HEK293 (cell line): ENCODE measurements at regions not wholly inside any gene's neighbourhood (a gene's known extent, or its start where the extent isn't known, plus 50 kb on each side); places are given as distances from the start of the nearest gene placed in this dataset.

ENCODE experiments used
- KLF1 ChIP-seq: fragments of 450-650 bp; formaldehyde crosslinking; IDR thresholded peaks from 2 replicates; pipeline ENCODE4 v1.5.1; 2016; ENCODE audit warnings: missing biosample characterization, missing genetic modification characterization
- KLF10 ChIP-seq: fragments of 450-650 bp; IDR thresholded peaks from 2 replicates; pipeline ENCODE4 v1.5.1; 2018; ENCODE audit warnings: missing biosample characterization, mild to moderate bottlenecking, missing genetic modification characterization
- ZNF146 ChIP-seq: fragments of 450-650 bp; formaldehyde crosslinking; IDR thresholded peaks from 2 replicates; pipeline ENCODE4 v1.5.1; 2016; ENCODE audit warnings: missing biosample characterization, missing genetic modification characterization
- TF ChIP-seq, protein P1 (sequence below): fragments of 450-650 bp; formaldehyde crosslinking; IDR thresholded peaks from 2 replicates; pipeline ENCODE4 v1.5.1; 2016; ENCODE audit warnings: missing biosample characterization, missing genetic modification characterization, borderline replicate concordance

DNA sequence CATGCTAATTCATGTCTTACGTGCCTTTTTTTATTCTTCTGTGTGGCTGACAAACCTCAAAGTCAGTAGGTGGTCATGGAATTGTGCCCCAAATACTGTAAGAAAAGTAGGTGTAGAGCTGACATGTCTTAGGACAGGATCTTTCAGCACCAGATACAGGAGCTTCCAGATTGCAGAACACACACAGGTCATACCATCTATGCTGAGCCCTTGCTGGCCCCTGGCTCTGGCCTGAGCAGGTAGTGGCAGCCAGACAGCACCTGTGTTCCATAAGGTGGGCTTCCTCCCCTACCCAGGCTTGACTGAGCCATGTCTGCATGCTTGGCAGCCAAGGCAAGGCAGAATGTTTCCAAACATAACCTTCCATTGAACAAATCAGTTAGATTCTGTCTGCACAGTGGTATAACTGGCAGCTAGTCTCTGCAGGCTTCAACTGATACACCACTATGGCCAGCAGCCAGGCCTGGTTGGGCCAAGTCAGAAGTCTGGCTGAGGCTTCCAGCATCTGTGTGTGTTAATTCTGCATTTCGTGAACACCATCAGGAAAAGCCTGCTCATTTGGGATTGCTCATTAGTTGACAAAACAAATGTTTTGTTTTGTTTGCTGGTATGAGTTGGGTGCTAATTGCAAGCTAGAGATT lies 366.5 kb downstream of the FOXA2 start:
- TF ChIP-seq ZNF146 (tag by site-specific recombination) = no peak
- TF ChIP-seq KLF1 (tag by site-specific recombination) = no peak
- TF ChIP-seq, protein P1, sequence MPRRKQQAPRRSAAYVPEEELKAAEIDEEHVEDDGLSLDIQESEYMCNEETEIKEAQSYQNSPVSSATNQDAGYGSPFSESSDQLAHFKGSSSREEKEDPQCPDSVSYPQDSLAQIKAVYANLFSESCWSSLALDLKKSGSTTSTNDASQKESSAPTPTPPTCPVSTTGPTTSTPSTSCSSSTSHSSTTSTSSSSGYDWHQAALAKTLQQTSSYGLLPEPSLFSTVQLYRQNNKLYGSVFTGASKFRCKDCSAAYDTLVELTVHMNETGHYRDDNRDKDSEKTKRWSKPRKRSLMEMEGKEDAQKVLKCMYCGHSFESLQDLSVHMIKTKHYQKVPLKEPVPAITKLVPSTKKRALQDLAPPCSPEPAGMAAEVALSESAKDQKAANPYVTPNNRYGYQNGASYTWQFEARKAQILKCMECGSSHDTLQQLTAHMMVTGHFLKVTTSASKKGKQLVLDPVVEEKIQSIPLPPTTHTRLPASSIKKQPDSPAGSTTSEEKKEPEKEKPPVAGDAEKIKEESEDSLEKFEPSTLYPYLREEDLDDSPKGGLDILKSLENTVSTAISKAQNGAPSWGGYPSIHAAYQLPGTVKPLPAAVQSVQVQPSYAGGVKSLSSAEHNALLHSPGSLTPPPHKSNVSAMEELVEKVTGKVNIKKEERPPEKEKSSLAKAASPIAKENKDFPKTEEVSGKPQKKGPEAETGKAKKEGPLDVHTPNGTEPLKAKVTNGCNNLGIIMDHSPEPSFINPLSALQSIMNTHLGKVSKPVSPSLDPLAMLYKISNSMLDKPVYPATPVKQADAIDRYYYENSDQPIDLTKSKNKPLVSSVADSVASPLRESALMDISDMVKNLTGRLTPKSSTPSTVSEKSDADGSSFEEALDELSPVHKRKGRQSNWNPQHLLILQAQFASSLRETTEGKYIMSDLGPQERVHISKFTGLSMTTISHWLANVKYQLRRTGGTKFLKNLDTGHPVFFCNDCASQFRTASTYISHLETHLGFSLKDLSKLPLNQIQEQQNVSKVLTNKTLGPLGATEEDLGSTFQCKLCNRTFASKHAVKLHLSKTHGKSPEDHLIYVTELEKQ (tag by site-specific recombination) = no peak
- no peak for TF ChIP-seq KLF10 (tag by site-specific recombination)
